OCI-LY7 (cell line): ENCODE measurements at regions not wholly inside any gene's neighbourhood (a gene's known extent, or its start where the extent isn't known, plus 50 kb on each side); places are given as distances from the start of the nearest gene placed in this dataset.

ENCODE experiments used
- EZH2phosphoT487 ChIP-seq: fragments of 200-600 bp; sonication (generic); IDR thresholded peaks from 2 replicates; pipeline ENCODE4 v1.6.1; 2018; ENCODE audit warnings: low read depth, borderline replicate concordance, mild to moderate bottlenecking, mixed run types, antibody characterized with exemption, low read length, moderate library complexity, mixed read lengths
- TF ChIP-seq, protein P1 (sequence below): fragments of 200-600 bp; sonication (generic); conservative IDR thresholded peaks from 2 replicates; pipeline ENCODE4 v1.5.1; 2014; ENCODE audit warnings: mild to moderate bottlenecking, antibody characterized with exemption, low read length, moderate library complexity, mixed read lengths

DNA sequence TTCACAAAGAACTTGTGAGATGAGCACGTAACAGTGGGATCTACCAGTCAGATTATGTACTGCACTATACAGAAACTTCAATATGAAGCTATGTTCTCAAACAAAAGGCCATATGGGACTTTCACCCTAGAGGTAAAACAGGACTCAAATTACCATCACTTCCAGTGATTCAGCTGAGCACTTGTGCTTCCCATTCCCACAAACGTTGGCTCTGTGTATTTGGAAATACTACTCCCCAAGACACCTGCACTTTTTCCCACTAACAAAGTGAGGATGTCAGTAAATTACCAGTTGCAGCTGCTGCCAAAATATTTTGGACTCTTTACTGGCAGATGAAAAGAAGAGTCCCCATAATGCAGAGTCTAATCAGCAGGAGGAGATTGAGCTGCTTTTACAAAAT, 1570.1 kb downstream of the SI start:
- TF ChIP-seq, protein P1, sequence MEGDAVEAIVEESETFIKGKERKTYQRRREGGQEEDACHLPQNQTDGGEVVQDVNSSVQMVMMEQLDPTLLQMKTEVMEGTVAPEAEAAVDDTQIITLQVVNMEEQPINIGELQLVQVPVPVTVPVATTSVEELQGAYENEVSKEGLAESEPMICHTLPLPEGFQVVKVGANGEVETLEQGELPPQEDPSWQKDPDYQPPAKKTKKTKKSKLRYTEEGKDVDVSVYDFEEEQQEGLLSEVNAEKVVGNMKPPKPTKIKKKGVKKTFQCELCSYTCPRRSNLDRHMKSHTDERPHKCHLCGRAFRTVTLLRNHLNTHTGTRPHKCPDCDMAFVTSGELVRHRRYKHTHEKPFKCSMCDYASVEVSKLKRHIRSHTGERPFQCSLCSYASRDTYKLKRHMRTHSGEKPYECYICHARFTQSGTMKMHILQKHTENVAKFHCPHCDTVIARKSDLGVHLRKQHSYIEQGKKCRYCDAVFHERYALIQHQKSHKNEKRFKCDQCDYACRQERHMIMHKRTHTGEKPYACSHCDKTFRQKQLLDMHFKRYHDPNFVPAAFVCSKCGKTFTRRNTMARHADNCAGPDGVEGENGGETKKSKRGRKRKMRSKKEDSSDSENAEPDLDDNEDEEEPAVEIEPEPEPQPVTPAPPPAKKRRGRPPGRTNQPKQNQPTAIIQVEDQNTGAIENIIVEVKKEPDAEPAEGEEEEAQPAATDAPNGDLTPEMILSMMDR: no peak
- no peak for TF ChIP-seq EZH2phosphoT487
